HUES6 (cell line): ENCODE measurements at regions not wholly inside any gene's neighbourhood (a gene's known extent, or its start where the extent isn't known, plus 50 kb on each side); places are given as distances from the start of the nearest gene placed in this dataset.

Experiments
- H3K27ac ChIP-seq: 2 replicates; pipeline ENCODE4 v1.7.0; 2013; ENCODE audit warnings: low read depth, mild to moderate bottlenecking, low read length, inconsistent platforms
- H3K27me3 ChIP-seq: 2 replicates; pipeline ENCODE4 v1.6.1; 2013; ENCODE audit warnings: low read length; ENCODE audit not compliant: control insufficient read depth, insufficient read depth
- H3K36me3 ChIP-seq: 2 replicates; pipeline ENCODE4 v1.6.1; 2013; ENCODE audit warnings: low read length; ENCODE audit not compliant: control insufficient read depth, insufficient read depth
- H3K4me1 ChIP-seq: 2 replicates; pipeline ENCODE4 v1.6.1; 2013; ENCODE audit warnings: low read length; ENCODE audit not compliant: control insufficient read depth, insufficient read depth
- H3K4me3 ChIP-seq: 2 replicates; pipeline ENCODE4 v1.5.1; 2013; ENCODE audit warnings: low read depth, low read length
- H3K9ac ChIP-seq: one replicate; pipeline ENCODE4 v1.6.1; 2013; ENCODE audit warnings: mild to moderate bottlenecking, low read length
- H3K9me3 ChIP-seq: 2 replicates; pipeline ENCODE4 v1.6.1; 2013; ENCODE audit warnings: low read depth, low read length; ENCODE audit not compliant: control insufficient read depth, insufficient read depth

- Histone ChIP-seq H3K27me3 (no peaks in the 10 kb centered on the region), H3K4me3 (no peak overlapping the region), H3K27ac (no peak overlapping the region), H3K9ac (no peak overlapping the region), H3K9me3 (peaks cover 11% of the 10 kb centered on the region), H3K4me1 (no peaks in the 10 kb centered on the region), H3K36me3 (no peaks in the 10 kb centered on the region)
Measured at GRCh38 chr5:3811116-3811515, 215.5 kb downstream of the IRX1 start.

- H3K36me3 ChIP-seq = no peaks in the 10 kb centered on the region
- no peak overlapping the region for H3K9ac ChIP-seq
- no peaks in the 10 kb centered on the region for H3K27me3 ChIP-seq
- H3K9me3 ChIP-seq = no peaks in the 10 kb centered on the region
- H3K27ac ChIP-seq = no peak overlapping the region
- no peak overlapping the region for H3K4me3 ChIP-seq
- no peaks in the 10 kb centered on the region for H3K4me1 ChIP-seq
Measured at GRCh38 chr5:3818624-3819023, 223.0 kb downstream of the IRX1 start.

GRCh38 chr5:3825531-3826451 is 230.2 kb downstream of the IRX1 start:
- Histone ChIP-seq H3K4me1 (no peaks in the 10 kb centered on the region), H3K27ac (no peak overlapping the region), H3K36me3 (no peaks in the 10 kb centered on the region), H3K27me3 (no peaks in the 10 kb centered on the region), H3K9ac (no peak overlapping the region), H3K9me3 (0 out of 2 replicates have a peak, but pooled peaks cover 2% of the 10 kb centered on the region), H3K4me3 (no peak overlapping the region)

- H3K27ac ChIP-seq = no peak overlapping the region
- H3K4me3 ChIP-seq = no peak overlapping the region
- H3K27me3 ChIP-seq = no peaks in the 10 kb centered on the region
- 0 out of 2 replicates have a peak, but pooled peaks cover 2% of the 10 kb centered on the region for H3K9me3 ChIP-seq
- no peak overlapping the region for H3K9ac ChIP-seq
- H3K4me1 ChIP-seq = no peaks in the 10 kb centered on the region
- H3K36me3 ChIP-seq = no peaks in the 10 kb centered on the region
Measured at GRCh38 chr5:3827624-3828023, 232.0 kb downstream of the IRX1 start.

- no peaks in the 10 kb centered on the region for H3K27me3 ChIP-seq
Measured at GRCh38 chr5:3828761-3829160, 233.1 kb downstream of the IRX1 start.

GRCh38 chr5:3833566-3833965 is 237.9 kb downstream of the IRX1 start:
- H3K4me1 ChIP-seq = no peaks in the 10 kb centered on the region
- no peaks in the 10 kb centered on the region for H3K36me3 ChIP-seq
- no peaks in the 10 kb centered on the region for H3K27me3 ChIP-seq
- 0 out of 2 replicates have a peak, but pooled peaks cover 2% of the 10 kb centered on the region for H3K9me3 ChIP-seq
- H3K27ac ChIP-seq = no peak overlapping the region
- no peak overlapping the region for H3K9ac ChIP-seq
- no peak overlapping the region for H3K4me3 ChIP-seq

More at GRCh38 chr5:3828761-3829160, 233.1 kb downstream of the IRX1 start:
- Histone ChIP-seq H3K9ac (no peak overlapping the region), H3K36me3 (no peaks in the 10 kb centered on the region), H3K4me3 (no peak overlapping the region), H3K9me3 (0 out of 2 replicates have a peak, but pooled peaks cover 2% of the 10 kb centered on the region), H3K27ac (no peak overlapping the region), H3K4me1 (no peaks in the 10 kb centered on the region)

GRCh38 chr5:3835811-3836210 is 240.2 kb downstream of the IRX1 start:
- no peak overlapping the region for H3K9ac ChIP-seq
- H3K27me3 ChIP-seq = no peaks in the 10 kb centered on the region
- no peaks in the 10 kb centered on the region for H3K9me3 ChIP-seq
- H3K27ac ChIP-seq = no peak overlapping the region
- H3K4me3 ChIP-seq = no peak overlapping the region
- no peaks in the 10 kb centered on the region for H3K4me1 ChIP-seq
- no peaks in the 10 kb centered on the region for H3K36me3 ChIP-seq

GRCh38 chr5:3836528-3836927 is 240.9 kb downstream of the IRX1 start:
- no peak overlapping the region for H3K9ac ChIP-seq
- H3K27ac ChIP-seq = no peak overlapping the region
- no peaks in the 10 kb centered on the region for H3K4me1 ChIP-seq
- no peaks in the 10 kb centered on the region for H3K27me3 ChIP-seq
- H3K9me3 ChIP-seq = no peaks in the 10 kb centered on the region
- no peak overlapping the region for H3K4me3 ChIP-seq
- no peaks in the 10 kb centered on the region for H3K36me3 ChIP-seq

- no peak overlapping the region for H3K9ac ChIP-seq
- H3K27me3 ChIP-seq = no peaks in the 10 kb centered on the region
Measured at GRCh38 chr5:3837506-3837905, 241.9 kb downstream of the IRX1 start.

GRCh38 chr5:3839151-3839550 is 243.5 kb downstream of the IRX1 start:
- Histone ChIP-seq H3K9me3 (no peaks in the 10 kb centered on the region), H3K27me3 (no peaks in the 10 kb centered on the region), H3K27ac (no peak overlapping the region), H3K9ac (no peak overlapping the region), H3K36me3 (no peaks in the 10 kb centered on the region), H3K4me1 (no peaks in the 10 kb centered on the region), H3K4me3 (no peak overlapping the region)

More at GRCh38 chr5:3837506-3837905, 241.9 kb downstream of the IRX1 start:
- Histone ChIP-seq H3K36me3 (no peaks in the 10 kb centered on the region), H3K4me1 (no peaks in the 10 kb centered on the region), H3K4me3 (no peak overlapping the region), H3K9me3 (no peaks in the 10 kb centered on the region), H3K27ac (no peak overlapping the region)

GRCh38 chr5:3842591-3842990 is 247.0 kb downstream of the IRX1 start:
- Histone ChIP-seq H3K27ac (no peak overlapping the region), H3K9me3 (peaks cover 16% of the 10 kb centered on the region), H3K9ac (no peak overlapping the region), H3K4me1 (no peaks in the 10 kb centered on the region), H3K36me3 (no peaks in the 10 kb centered on the region), H3K27me3 (no peaks in the 10 kb centered on the region), H3K4me3 (no peak overlapping the region)
